SJCRH30 (cell line): ENCODE measurements at regions not wholly inside any gene's neighbourhood (a gene's known extent, or its start where the extent isn't known, plus 50 kb on each side); places are given as distances from the start of the nearest gene placed in this dataset.
A peak's percentile ranks its signal among the peaks of the same experiment; 100 is the strongest.

Source experiments
- DNase-seq, 2 experiments: peaks; one replicate each; pipeline ENCODE4 v3.0.0-alpha.2; 2015 to 2020
- H3K27ac ChIP-seq: fragments of 250-450 bp; sonication (Bioruptor Pico); 2 replicates; pipeline ENCODE4 v1.5.1; 2020; ENCODE audit warnings: mild to moderate bottlenecking, moderate library complexity
- H3K27me3 ChIP-seq: fragments of 250-450 bp; sonication (Bioruptor Pico); 2 replicates; pipeline ENCODE4 v1.5.1; 2020; ENCODE audit warnings: mild to moderate bottlenecking, moderate library complexity
- H3K36me3 ChIP-seq: fragments of 250-450 bp; sonication (Bioruptor Pico); 2 replicates; pipeline ENCODE4 v1.5.1; 2020; ENCODE audit warnings: mild to moderate bottlenecking, moderate library complexity
- H3K4me1 ChIP-seq: fragments of 250-450 bp; sonication (Bioruptor Pico); 2 replicates; pipeline ENCODE4 v1.5.1; 2020; ENCODE audit warnings: mild to moderate bottlenecking, moderate library complexity
- H3K4me3 ChIP-seq: fragments of 250-450 bp; sonication (Bioruptor Pico); 2 replicates; pipeline ENCODE4 v1.5.1; 2020; ENCODE audit warnings: mild to moderate bottlenecking, moderate library complexity
- H3K9me3 ChIP-seq: fragments of 250-450 bp; sonication (Bioruptor Pico); replicated peaks from 2 replicates; pipeline ENCODE4 v1.5.1; 2020; ENCODE audit warnings: mild to moderate bottlenecking, moderate library complexity

DNA sequence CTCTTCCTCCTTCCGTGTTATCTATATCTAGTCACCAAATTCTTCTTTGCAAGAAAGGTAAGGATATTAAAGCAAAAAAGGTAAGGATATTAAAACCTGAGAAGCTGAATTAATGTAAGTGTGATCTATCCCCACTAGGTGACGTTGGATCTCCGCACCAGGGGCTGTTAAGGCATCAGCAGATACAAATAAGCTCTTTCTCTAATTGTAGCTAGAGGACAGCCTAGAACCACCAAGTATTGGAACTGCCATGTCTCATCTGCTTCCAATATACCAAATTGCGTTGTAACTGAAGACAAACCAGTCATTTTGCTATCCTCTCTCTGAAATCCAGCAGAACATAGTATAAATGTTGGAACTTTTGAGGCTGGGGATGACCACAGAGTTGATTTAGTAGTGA is 471.2 kb upstream of the TGFBR2 start:
- no peaks in the 10 kb centered on the region for H3K9me3 ChIP-seq
- H3K4me1 ChIP-seq, result no peaks in the 10 kb centered on the region
- no peak overlapping the region for H3K27ac ChIP-seq
- no peaks in the 10 kb centered on the region for H3K27me3 ChIP-seq
- H3K4me3 ChIP-seq, result no peak overlapping the region
- no peak for DNase-seq
- H3K36me3 ChIP-seq, result no peaks in the 10 kb centered on the region

DNA sequence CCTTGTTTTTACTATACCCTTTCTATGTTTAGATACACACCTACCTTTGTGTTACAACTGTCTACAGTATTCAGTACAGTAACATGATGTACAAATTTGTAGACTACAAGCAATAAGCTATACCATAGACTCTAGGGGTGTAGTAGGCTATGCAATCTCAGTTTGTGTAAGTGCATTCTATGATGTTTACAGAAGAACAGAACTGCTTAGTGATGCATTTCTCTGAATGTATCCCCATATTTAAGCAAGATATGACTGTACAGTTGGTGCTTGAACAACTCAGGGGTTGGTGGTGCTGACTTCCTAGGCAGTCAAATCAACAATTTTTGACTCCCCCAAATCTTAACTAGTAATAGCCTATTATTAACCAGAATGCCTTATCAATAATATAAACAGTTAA is 467.1 kb upstream of the TGFBR2 start:
- no peak for DNase-seq
- no peaks in the 10 kb centered on the region for H3K4me1 ChIP-seq
- no peaks in the 10 kb centered on the region for H3K9me3 ChIP-seq
- no peak overlapping the region for H3K4me3 ChIP-seq
- H3K27ac ChIP-seq, result no peak overlapping the region
- no peaks in the 10 kb centered on the region for H3K27me3 ChIP-seq
- no peaks in the 10 kb centered on the region for H3K36me3 ChIP-seq

DNA sequence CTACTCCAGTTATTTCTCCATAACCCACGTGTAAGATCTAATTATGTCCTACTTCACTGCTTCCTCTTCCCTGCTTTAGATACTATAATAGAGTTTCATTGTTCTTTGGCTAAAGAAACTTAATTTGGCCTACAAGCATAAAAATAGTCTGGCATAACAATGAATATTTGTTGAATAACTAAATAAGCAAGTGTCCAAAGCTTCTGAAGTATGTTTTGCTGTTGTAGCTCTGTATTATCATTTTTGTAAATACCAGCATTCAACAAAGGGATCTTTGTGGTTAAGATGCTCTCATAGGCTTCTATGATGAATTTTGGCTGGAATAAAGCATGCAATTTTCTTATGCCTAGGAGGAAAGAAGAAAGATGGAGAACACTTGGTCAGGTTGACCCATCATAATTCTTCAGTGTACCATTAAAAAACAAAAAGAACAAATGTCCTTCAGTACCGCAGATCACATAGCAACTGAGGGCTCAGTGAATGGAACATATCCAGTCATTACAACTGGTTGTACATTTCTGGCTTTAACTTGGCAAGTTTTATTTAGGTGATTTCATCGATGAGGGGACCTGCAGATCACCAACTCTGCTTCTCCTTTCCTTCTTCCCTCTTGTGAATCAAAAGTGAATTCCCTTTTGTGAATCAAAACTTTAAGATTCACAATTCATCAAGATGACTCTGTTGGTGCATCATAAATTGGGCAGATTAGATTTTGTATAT is 465.9 kb upstream of the TGFBR2 start:
- Histone ChIP-seq H3K4me3 (no peak overlapping the region), H3K27me3 (no peaks in the 10 kb centered on the region), H3K4me1 (no peaks in the 10 kb centered on the region), H3K36me3 (no peaks in the 10 kb centered on the region), H3K9me3 (no peaks in the 10 kb centered on the region), H3K27ac (no peak overlapping the region)
- no peak for DNase-seq

DNA sequence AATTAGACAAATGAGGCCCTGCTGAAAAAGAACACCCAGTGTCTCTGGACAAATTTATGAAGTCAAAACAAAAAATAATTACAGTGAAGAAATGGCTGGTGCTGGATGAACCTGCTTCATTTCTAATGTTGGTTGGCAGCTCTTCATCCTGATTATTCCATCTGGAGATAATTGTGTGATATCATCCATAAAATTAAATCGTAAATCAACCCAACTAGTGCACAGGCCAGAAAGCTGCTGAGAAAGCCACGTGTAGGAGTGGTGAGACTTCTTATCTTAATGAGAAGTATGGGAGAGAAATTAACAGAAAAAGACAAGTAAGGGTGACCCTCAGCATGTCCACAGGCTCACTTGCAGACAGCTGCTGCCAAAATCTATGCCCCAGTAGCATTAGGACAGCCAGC is 465.2 kb upstream of the TGFBR2 start:
- H3K36me3 ChIP-seq, result no peaks in the 10 kb centered on the region
- no peaks in the 10 kb centered on the region for H3K27me3 ChIP-seq
- DNase-seq, result no peak

DNA sequence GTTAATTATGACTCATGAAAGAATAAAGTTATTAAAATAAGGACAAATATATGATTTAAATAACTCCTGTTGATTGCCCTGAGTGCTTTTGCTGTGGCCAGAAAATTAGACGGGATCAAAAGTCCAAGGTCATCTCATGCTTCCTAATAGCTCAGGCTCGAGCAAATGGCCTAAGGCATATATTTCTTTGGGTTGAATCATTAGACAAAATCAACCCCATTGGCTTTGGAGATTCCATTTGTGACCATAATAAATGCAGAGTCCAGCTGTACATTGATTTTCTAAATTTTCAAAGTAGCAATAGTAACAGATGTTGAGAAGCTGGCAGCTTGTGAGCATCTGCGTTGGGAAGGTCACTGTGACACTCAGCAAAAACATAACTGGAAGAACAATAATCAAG is 464.5 kb upstream of the TGFBR2 start:
- no peak overlapping the region for H3K27ac ChIP-seq
- no peaks in the 10 kb centered on the region for H3K27me3 ChIP-seq

More for the DNA sequence above, 465.2 kb upstream of the TGFBR2 start:
- no peaks in the 10 kb centered on the region for H3K4me1 ChIP-seq
- H3K4me3 ChIP-seq, result no peak overlapping the region
- no peak overlapping the region for H3K27ac ChIP-seq
- H3K9me3 ChIP-seq, result no peaks in the 10 kb centered on the region

DNA sequence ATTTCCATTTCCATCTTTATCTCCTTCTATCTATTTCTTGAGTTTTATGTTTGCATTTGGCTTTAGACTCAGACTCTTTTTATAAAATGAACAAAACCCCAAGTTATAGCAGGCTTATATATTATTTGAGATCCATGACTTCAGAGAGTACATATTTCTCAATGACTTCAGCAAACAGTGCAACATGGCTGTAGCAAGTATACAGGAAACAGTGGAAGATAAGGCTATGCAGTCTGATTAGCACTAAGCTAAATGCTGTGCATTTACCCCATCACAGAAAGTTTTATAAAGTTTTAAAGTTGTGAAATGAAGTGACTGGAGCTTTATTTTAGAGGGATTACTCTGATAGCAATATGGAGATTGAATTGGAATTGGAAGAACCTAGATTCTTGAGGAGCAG is 463.5 kb upstream of the TGFBR2 start:
- no peak overlapping the region for H3K27ac ChIP-seq
- DNase-seq, result no peak
- no peaks in the 10 kb centered on the region for H3K4me1 ChIP-seq
- no peak overlapping the region for H3K4me3 ChIP-seq
- no peaks in the 10 kb centered on the region for H3K9me3 ChIP-seq
- no peaks in the 10 kb centered on the region for H3K27me3 ChIP-seq
- no peaks in the 10 kb centered on the region for H3K36me3 ChIP-seq

More for the DNA sequence above, 464.5 kb upstream of the TGFBR2 start:
- no peaks in the 10 kb centered on the region for H3K36me3 ChIP-seq
- H3K4me3 ChIP-seq, result no peak overlapping the region
- no peak for DNase-seq
- no peaks in the 10 kb centered on the region for H3K9me3 ChIP-seq
- H3K4me1 ChIP-seq, result no peaks in the 10 kb centered on the region

DNA sequence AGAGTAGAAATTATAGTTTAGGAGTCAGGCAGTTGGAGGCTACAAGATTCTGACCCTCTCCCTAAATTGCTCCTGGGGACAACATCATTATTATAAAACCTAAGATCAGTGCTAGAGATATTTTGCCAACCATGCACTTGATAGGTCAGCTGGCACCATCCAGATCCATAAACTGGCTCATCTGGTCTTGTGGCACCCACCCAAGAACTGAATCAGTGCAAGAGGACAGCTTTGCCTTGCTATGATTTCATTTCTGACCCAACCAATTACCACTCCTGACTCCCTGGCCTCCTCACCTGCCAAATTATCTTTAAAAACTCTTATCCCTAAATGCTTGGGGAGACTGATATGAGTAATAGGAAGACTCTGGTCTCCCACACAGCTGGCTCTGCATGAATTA is 461.1 kb upstream of the TGFBR2 start:
- H3K4me3 ChIP-seq, result no peak overlapping the region
- H3K27ac ChIP-seq, result no peak overlapping the region
- no peaks in the 10 kb centered on the region for H3K4me1 ChIP-seq
- no peaks in the 10 kb centered on the region for H3K27me3 ChIP-seq
- DNase-seq, result no peak
- no peaks in the 10 kb centered on the region for H3K36me3 ChIP-seq
- no peaks in the 10 kb centered on the region for H3K9me3 ChIP-seq

DNA sequence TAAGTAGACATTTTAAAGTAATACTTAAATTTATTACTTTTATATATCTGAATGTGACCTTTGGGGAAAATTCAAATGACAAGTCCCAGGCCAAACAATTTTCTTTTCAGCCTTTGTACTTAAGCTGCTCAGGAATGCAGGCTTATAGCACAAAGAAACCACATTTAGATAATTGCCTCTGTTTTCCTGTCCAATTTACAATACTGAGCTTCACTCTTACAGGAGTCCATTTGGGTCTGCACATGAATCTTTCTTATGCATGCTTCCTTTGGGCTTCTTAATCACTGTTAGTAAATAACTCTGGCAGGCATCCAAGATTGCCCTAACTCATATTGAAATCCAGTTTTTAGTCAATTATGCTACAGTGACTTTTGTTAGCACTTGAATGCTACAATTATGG is 459.4 kb upstream of the TGFBR2 start:
- Histone ChIP-seq H3K4me3 (no peak overlapping the region), H3K4me1 (no peaks in the 10 kb centered on the region), H3K27ac (no peak overlapping the region), H3K36me3 (no peaks in the 10 kb centered on the region), H3K27me3 (no peaks in the 10 kb centered on the region), H3K9me3 (no peaks in the 10 kb centered on the region)
- no peak for DNase-seq

DNA sequence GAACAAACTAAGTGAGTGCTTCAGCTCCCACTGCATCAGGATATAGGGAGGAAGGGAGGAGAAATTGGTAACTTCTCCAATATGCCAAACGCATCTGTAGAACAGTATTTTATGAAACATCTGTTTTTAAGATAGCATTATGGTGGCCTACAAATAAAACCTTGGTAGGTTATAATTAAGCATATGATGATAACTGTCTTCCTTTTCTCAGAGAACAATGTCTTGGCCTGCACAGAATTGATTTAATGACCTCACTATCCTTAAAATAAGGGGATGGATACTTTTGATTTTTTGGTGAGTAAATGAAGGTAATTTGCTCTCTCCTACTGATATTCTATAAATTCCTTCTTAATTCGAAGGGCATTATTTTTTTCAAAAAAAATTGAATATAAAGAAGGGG is 451.5 kb upstream of the TGFBR2 start:
- H3K36me3 ChIP-seq, result no peaks in the 10 kb centered on the region
- no peaks in the 10 kb centered on the region for H3K27me3 ChIP-seq
- no peak overlapping the region for H3K27ac ChIP-seq
- no peak overlapping the region for H3K4me3 ChIP-seq
- DNase-seq, result no peak
- H3K9me3 ChIP-seq, result no peaks in the 10 kb centered on the region
- H3K4me1 ChIP-seq, result no peaks in the 10 kb centered on the region; the same call in 1 of the 2 replicates

DNA sequence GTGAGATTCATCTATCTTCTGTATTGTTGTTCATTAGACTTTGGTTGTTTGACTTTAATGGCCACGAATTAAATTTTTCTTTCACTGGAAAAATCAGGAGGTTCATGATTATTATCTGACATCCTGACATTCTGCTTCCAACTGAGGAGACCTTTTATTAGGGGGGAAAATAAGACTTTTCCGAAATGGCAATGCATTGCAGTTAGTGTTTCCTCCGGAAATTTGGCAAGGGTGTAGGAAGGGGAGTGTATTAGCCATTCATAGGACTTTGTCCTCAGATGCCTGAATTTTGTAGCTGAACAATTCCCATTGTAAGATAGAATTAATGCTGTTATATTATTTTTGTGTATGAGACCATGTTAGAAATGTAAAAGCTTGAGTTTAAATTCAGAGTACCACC is 450.6 kb upstream of the TGFBR2 start:
- DNase-seq, result no peak
- Histone ChIP-seq H3K9me3 (no peaks in the 10 kb centered on the region), H3K36me3 (no peaks in the 10 kb centered on the region), H3K27ac (no peak overlapping the region), H3K27me3 (no peaks in the 10 kb centered on the region), H3K4me1 (no peaks in the 10 kb centered on the region; the same call in 1 of the 2 replicates), H3K4me3 (no peak overlapping the region)

DNA sequence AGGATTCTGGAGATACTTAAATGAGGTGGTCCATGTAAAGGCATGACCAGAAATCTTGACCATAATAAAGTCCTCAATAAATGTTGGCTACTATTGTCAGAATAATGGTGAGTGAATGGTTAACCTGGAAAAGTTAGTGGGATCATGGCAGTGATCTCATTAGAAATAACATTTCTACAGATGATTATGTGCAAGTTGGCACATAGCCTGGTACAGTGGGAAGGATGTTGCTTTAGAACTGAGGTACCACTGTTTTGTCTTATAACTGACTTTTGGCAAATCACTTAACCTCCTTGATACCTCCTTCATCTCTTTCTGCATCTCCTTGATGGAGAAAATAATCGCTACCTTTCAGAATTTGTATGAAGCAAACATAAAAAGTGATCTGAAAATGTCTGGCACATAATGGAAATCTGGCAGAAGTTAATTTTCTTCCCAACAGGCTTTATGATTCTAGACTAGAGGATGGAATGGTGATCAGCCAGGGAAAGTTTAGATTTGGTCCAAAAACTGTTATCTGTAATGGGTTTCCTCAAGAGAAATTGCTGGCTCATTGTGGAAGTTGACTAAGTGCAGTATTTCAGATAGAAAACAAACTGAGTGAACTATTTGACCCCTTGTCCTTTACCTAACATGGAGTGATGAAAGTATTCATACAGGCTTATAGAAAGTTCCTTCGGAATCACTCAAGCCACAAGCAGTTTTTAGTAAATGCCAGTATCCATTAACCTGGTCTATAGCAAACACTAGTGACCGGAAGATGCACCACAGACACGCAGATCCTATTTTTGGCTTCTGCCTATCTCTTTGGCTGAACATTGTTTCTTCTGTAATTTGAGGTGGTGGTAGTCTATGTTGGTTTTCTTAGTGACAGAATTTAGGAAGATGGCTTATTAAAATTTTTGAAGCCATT is 449.6 kb upstream of the TGFBR2 start:
- H3K27me3 ChIP-seq, result no peaks in the 10 kb centered on the region
- DNase-seq, result no peak
- no peaks in the 10 kb centered on the region for H3K36me3 ChIP-seq
- H3K4me1 ChIP-seq, result no peaks in the 10 kb centered on the region; the same call in 1 of the 2 replicates
- H3K9me3 ChIP-seq, result no peaks in the 10 kb centered on the region
- H3K27ac ChIP-seq, result no peak overlapping the region
- H3K4me3 ChIP-seq, result no peak overlapping the region

DNA sequence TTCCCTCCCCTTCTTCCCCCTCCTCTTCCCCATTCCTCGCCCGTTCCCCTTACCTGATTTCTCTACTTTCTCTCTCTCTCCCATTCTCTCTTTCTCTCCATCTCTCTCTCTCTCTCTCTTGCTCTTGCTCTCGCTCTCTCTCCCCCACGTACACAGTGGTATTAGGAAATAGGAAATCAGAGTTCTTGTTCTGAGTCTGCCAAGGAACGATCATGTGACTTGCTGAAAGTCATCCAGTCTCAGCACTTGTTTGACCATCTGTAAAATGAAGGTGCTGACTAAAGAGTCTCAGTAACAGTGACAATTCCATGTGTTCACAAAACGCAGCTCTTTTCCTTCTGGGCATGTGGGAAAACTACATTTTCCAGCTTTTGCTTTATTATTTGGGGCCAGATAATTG is 445.0 kb upstream of the TGFBR2 start:
- Histone ChIP-seq H3K27me3 (no peaks in the 10 kb centered on the region), H3K4me3 (no peak overlapping the region), H3K9me3 (no peaks in the 10 kb centered on the region), H3K27ac (no peak overlapping the region), H3K36me3 (no peaks in the 10 kb centered on the region), H3K4me1 (no peaks in the 10 kb centered on the region)
- no peak for DNase-seq

DNA sequence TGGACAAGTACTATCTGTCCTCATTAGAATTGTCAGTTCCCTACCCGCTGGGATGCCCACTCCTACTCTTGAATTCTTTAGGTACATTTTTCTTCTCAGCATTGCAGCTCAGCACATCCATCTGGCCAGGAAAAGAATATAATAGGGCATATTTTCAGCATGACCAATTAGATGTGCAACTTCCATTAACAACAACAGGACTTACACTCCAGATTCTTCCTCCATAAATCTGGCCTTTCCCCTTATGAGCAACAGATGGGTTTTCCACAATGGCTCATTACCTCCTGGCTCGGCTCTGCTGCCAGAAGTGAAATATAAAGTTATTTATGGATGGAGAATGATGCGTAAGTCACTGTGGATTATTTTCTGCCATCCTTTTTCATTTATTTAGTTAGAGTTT is 443.8 kb upstream of the TGFBR2 start:
- H3K4me1 ChIP-seq, result no peaks in the 10 kb centered on the region
- no peak for DNase-seq
- no peak overlapping the region for H3K4me3 ChIP-seq
- no peaks in the 10 kb centered on the region for H3K9me3 ChIP-seq
- no peak overlapping the region for H3K27ac ChIP-seq
- no peaks in the 10 kb centered on the region for H3K27me3 ChIP-seq
- no peaks in the 10 kb centered on the region for H3K36me3 ChIP-seq

DNA sequence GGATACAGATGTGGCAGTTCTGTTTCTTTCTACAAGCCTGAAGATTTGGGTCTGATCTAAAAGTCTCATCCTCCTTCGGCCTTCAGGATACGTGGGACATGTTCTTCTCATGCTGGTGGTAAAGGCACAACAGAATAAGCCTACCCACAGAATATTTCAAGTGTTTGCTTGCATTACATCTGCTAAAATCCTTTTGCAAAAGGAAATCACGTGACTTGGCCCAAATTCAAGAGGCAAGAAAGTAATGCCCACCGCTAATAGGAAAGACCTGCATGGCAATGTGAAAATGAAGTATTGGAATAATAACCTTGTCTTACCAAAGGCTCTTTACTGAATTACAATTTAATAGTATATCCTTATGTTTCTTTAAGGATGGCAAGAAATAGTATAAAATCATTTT is 439.9 kb upstream of the TGFBR2 start:
- Histone ChIP-seq H3K27me3 (no peaks in the 10 kb centered on the region), H3K27ac (no peak overlapping the region), H3K36me3 (no peaks in the 10 kb centered on the region), H3K4me1 (no peaks in the 10 kb centered on the region), H3K9me3 (no peaks in the 10 kb centered on the region), H3K4me3 (no peak overlapping the region)
- DNase-seq, result no peak

DNA sequence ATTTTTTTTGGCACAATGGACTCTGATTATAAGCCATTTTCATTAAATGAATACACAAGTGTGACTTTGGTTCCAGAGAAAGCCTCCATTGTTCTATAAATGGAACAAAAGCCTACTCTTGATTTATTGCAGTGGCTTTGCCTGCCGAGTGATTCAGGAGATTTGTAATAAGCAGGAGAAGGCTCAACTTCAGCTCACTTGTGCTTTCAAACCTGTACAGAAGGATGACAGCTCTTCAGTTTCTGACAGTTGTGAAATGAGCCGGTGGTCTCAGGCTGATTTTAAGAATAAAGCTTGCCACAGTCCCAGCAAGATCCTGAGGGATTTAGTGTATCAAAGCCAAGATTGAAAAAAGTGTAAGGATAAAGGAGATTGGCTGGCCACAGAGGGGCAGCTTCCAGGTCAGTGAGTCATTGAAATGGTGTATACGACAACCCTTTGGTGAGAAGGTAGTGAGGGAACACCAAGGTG is 438.8 kb upstream of the TGFBR2 start:
- H3K27ac ChIP-seq, result no peak overlapping the region
- no peaks in the 10 kb centered on the region for H3K4me1 ChIP-seq
- no peaks in the 10 kb centered on the region for H3K27me3 ChIP-seq
- H3K9me3 ChIP-seq, result no peaks in the 10 kb centered on the region
- no peak overlapping the region for H3K4me3 ChIP-seq
- H3K36me3 ChIP-seq, result no peaks in the 10 kb centered on the region
- peak; percentile 2 to 32 for DNase-seq
